Spleen (tissue), 7 donors: ENCODE measurements at regions not wholly inside any gene's neighbourhood (a gene's known extent, or its start where the extent isn't known, plus 50 kb on each side); places are given as distances from the start of the nearest gene placed in this dataset.

ENCODE experiments used
- CTCF ChIP-seq, 11 experiments: fragments of 200-600 bp in 7 of 11; fragments of 450-650 bp in 4 of 11; sonication (generic) in 4 of 11; IDR thresholded peaks in 8 of 11; conservative IDR thresholded peaks in 3 of 11; 1 replicate in 7 of 11; 2 replicates in 4 of 11; pipeline versions ENCODE4 v1.4.0 to v1.8.0; 2016 to 2021; ENCODE audit warnings: antibody characterized with exemption in 11 of 11, inconsistent platforms in 4 of 11, mild to moderate bottlenecking in 1 of 11
- POLR2A ChIP-seq, 3 donors: fragments of 450-650 bp; IDR thresholded peaks; one replicate each; pipeline ENCODE4 v1.5.1; 2017; ENCODE audit warnings: antibody characterized with exemption in 3 of 3, mild to moderate bottlenecking in 1 of 3
- donor health status: DM: no; HTN: no; CAD: no; lungs with moderate emphysema.
- donor health status: DM: no; HTN: no; CAD: no.
- donor health status: DM: no; HTN: no; CAD: no.

GRCh38 chr21:31781737-31782136 lies 49.8 kb upstream of the SCAF4 start:
- TF ChIP-seq CTCF (IDR thresholded peaks at IDR 0.05 in 8 of 11, conservative IDR thresholded peaks at IDR 0.05 in 3 of 11) (no peak), POLR2A (IDR thresholded peaks at IDR 0.05) (no peak)
